Choroid plexus epithelial cell (primary cell): ENCODE measurements at regions not wholly inside any gene's neighbourhood (a gene's known extent, or its start where the extent isn't known, plus 50 kb on each side); places are given as distances from the start of the nearest gene placed in this dataset.

Experiments used
- DNase-seq: peaks from one replicate; pipeline ENCODE4 v3.0.0-alpha.2; 2010; ENCODE audit warnings: low read depth
- H3K4me3 ChIP-seq: 2 replicates; pipeline ENCODE4 v1.5.1; 2011; ENCODE audit warnings: low read depth, mild to moderate bottlenecking, control low read depth, low read length, moderate library complexity
- TF ChIP-seq, protein P1 (sequence below): conservative IDR thresholded peaks from 2 replicates; pipeline ENCODE4 v1.5.1; 2011; ENCODE audit warnings: low read depth, mild to moderate bottlenecking, control low read depth, inconsistent platforms, low read length, moderate library complexity

DNA sequence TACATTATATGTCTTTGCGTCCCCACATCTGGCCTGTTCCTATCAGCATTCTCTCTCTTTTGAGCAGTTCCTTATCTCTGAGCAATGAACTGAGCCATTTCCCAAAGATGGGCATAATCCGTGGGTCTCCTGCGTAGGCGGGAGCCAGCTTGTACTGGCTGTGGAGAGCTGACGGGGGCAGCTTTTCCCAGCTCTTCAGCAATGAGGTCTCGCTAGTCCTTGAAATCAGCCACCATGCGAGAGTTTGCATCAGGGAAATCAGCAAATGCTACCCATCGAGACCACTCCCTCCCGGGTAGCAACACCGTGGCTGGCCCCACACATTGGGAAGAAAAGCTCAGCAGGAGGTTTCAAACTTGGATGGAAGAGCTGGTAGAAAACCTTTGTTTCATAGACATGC lies 51.9 kb upstream of the FAM180A start:
- no peak for DNase-seq
- TF ChIP-seq, protein P1, sequence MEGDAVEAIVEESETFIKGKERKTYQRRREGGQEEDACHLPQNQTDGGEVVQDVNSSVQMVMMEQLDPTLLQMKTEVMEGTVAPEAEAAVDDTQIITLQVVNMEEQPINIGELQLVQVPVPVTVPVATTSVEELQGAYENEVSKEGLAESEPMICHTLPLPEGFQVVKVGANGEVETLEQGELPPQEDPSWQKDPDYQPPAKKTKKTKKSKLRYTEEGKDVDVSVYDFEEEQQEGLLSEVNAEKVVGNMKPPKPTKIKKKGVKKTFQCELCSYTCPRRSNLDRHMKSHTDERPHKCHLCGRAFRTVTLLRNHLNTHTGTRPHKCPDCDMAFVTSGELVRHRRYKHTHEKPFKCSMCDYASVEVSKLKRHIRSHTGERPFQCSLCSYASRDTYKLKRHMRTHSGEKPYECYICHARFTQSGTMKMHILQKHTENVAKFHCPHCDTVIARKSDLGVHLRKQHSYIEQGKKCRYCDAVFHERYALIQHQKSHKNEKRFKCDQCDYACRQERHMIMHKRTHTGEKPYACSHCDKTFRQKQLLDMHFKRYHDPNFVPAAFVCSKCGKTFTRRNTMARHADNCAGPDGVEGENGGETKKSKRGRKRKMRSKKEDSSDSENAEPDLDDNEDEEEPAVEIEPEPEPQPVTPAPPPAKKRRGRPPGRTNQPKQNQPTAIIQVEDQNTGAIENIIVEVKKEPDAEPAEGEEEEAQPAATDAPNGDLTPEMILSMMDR: no peak
- H3K4me3 ChIP-seq: no peak overlapping the region

DNA sequence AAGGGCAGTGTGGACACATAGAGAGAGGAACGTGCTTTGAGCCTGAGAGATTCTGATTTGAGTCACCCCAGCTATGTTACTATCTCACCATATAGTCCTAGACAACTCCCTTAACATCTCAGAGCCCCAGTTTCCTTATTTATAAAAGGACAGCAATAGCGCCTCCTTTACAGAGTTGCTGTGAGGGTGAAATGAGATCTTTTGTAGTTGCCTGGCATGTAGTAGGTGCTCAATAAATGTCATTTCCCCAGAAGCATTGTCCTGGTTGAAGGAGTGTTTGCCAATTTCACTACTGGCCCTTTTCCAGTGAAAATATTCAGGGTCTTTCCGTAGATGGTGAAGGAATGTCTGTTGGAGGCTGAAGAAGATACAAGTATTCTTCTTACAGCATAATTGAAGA lies 51.3 kb upstream of the FAM180A start:
- H3K4me3 ChIP-seq: no peak overlapping the region
- TF ChIP-seq, protein P1: peak; percentile 16
- DNase-seq: no peak
